B cell (primary cell): ENCODE measurements at regions not wholly inside any gene's neighbourhood (a gene's known extent, or its start where the extent isn't known, plus 50 kb on each side); places are given as distances from the start of the nearest gene placed in this dataset.

Experiments used
- ATAC-seq: fragments of 200-7000 bp; cut with Tn5 transposase; one replicate; pipeline ENCODE4 v1.10.0; 2021; ENCODE audit warnings: low read depth, mild to moderate bottlenecking, moderate number of reproducible peaks, moderate library complexity
- CTCF ChIA-PET: fragments of 350-600 bp; sonication (Branson Sonifier 250); formaldehyde crosslinking; loops from one replicate; lab custom pipeline; 2021; ENCODE audit warnings: antibody characterized with exemption, inconsistent platforms; lab: Charles Lee
- POLR2A ChIA-PET: fragments of 350-600 bp; sonication (Branson Sonifier 250); formaldehyde crosslinking; loops from one replicate; lab custom pipeline; 2021; ENCODE audit warnings: antibody characterized with exemption; lab: Charles Lee
- DNase-seq: peaks from one replicate; pipeline ENCODE4 v3.0.0; 2013
- H2AFZ ChIP-seq: 2 replicates; pipeline ENCODE4 v1.6.1; 2012; ENCODE audit warnings: mild to moderate bottlenecking, low read depth, low read length; ENCODE audit not compliant: insufficient read depth, poor library complexity, severe bottlenecking
- H3K27ac ChIP-seq, 2 donors: 1 replicate in 1 of 2; 2 replicates in 1 of 2; pipeline ENCODE4 v1.5.1; 2012 to 2013; ENCODE audit warnings: low read length in 2 of 2, mild to moderate bottlenecking in 2 of 2, moderate library complexity in 1 of 2
- H3K27me3 ChIP-seq, 4 experiments: fragments of 200-600 bp in 1 of 4; sonication (generic) in 1 of 4; replicated peaks in 1 of 4; 1 replicate in 2 of 4; 2 replicates in 2 of 4; pipeline versions ENCODE4 v1.6.1 to v1.7.0; 2013 to 2016; ENCODE audit warnings: low read length in 3 of 4, mild to moderate bottlenecking in 2 of 4, mixed read lengths in 1 of 4, moderate library complexity in 1 of 4; ENCODE audit not compliant: insufficient read depth in 4 of 4, control insufficient read depth in 3 of 4; ENCODE audit errors: control extremely low read depth in 1 of 4
- H3K36me3 ChIP-seq, 2 experiments: replicated peaks in 1 of 2; 1 replicate in 1 of 2; 2 replicates in 1 of 2; pipeline versions ENCODE4 v1.6.1 to v1.7.1; 2013; ENCODE audit warnings: low read length in 1 of 2; ENCODE audit not compliant: insufficient read depth in 2 of 2, control insufficient read depth in 1 of 2; ENCODE audit errors: control extremely low read depth in 1 of 2, extremely low read depth in 1 of 2
- H3K4me1 ChIP-seq, 2 donors: fragments of 200-600 bp in 1 of 2; sonication (generic) in 1 of 2; 1 replicate in 1 of 2; 2 replicates in 1 of 2; pipeline versions ENCODE4 v1.5.1 to v1.6.1; 2013 to 2017; ENCODE audit warnings: low read length in 2 of 2; ENCODE audit not compliant: control insufficient read depth in 2 of 2, insufficient read depth in 2 of 2
- H3K4me2 ChIP-seq: replicated peaks from 2 replicates; pipeline ENCODE3; 2012; ENCODE audit warnings: mild to moderate bottlenecking, low read depth, low read length; ENCODE audit not compliant: poor library complexity, severe bottlenecking
- H3K4me3 ChIP-seq, 5 experiments: fragments of 200-600 bp in 1 of 5; sonication (generic) in 1 of 5; 1 replicate in 3 of 5; 2 replicates in 2 of 5; pipeline versions ENCODE4 v1.5.1 to v1.7.0; 2011 to 2016; ENCODE audit warnings: low read length in 4 of 5, mild to moderate bottlenecking in 4 of 5, low read depth in 2 of 5, control low read depth in 1 of 5, moderate library complexity in 1 of 5; ENCODE audit not compliant: insufficient read depth in 1 of 5; ENCODE audit errors: control extremely low read depth in 1 of 5, extremely low read depth in 1 of 5
- H3K79me2 ChIP-seq: fragments of 200-600 bp; sonication (generic); one replicate; pipeline ENCODE4 v1.6.0; 2016; ENCODE audit warnings: low read length; ENCODE audit not compliant: control insufficient read depth, insufficient read depth
- H3K9ac ChIP-seq: fragments of 200-600 bp; sonication (generic); 2 replicates; pipeline ENCODE4 v1.6.1; 2017; ENCODE audit warnings: mild to moderate bottlenecking, low read length, moderate library complexity
- H3K9me3 ChIP-seq, 3 donors: one replicate each; pipeline versions ENCODE4 v1.6.1 to v1.7.1; 2013; ENCODE audit warnings: low read length in 2 of 3; ENCODE audit not compliant: control insufficient read depth in 2 of 3, insufficient read depth in 1 of 3; ENCODE audit errors: control extremely low read depth in 1 of 3
- H4K20me1 ChIP-seq: 2 replicates; pipeline ENCODE4 v1.6.0; 2012; ENCODE audit warnings: mild to moderate bottlenecking, low read length; ENCODE audit not compliant: insufficient read depth, control insufficient read depth, poor library complexity, severe bottlenecking
- H3K27ac Mint-ChIP-seq: one replicate; pipeline ENCODE4 v1.8.0; 2021; ENCODE audit warnings: mixed read lengths
- H3K27me3 Mint-ChIP-seq: one replicate; pipeline ENCODE4 v1.8.0; 2021; ENCODE audit warnings: mixed read lengths
- H3K4me1 Mint-ChIP-seq: one replicate; pipeline ENCODE4 v1.8.0; 2021; ENCODE audit warnings: mixed read lengths
- H3K4me3 Mint-ChIP-seq: one replicate; pipeline ENCODE4 v1.8.0; 2021; ENCODE audit warnings: mixed read lengths
- H3K9me3 Mint-ChIP-seq: one replicate; pipeline ENCODE4 v1.8.0; 2022; ENCODE audit warnings: mixed read lengths; ENCODE audit not compliant: insufficient read depth
- EZH2 ChIP-seq: IDR thresholded peaks from 2 replicates; pipeline ENCODE4 v1.6.1; 2012; ENCODE audit warnings: borderline replicate concordance, low read depth, mild to moderate bottlenecking, moderate library complexity, low read length; ENCODE audit not compliant: insufficient read depth, poor library complexity, severe bottlenecking
- WGBS: methylation state at CpG from one replicate; pipeline ENCODE4 v1.1.5; 2013; ENCODE audit warnings: missing lambda C conversion rate; ENCODE audit not compliant: insufficient coverage; 5-methylcytosine and 5-hydroxymethylcytosine counted together
- intact Hi-C: fragments of 100-400 bp; cut with micrococcal nuclease; formaldehyde crosslinking; loops from one replicate; pipeline ENCODE4 v1.10.0; 2022
- TF ChIP-seq, protein P1 (sequence below): fragments of 200-600 bp; IDR thresholded peaks from one replicate; pipeline ENCODE4 v1.8.0; 2022; ENCODE audit warnings: antibody characterized with exemption, mild to moderate bottlenecking

DNA sequence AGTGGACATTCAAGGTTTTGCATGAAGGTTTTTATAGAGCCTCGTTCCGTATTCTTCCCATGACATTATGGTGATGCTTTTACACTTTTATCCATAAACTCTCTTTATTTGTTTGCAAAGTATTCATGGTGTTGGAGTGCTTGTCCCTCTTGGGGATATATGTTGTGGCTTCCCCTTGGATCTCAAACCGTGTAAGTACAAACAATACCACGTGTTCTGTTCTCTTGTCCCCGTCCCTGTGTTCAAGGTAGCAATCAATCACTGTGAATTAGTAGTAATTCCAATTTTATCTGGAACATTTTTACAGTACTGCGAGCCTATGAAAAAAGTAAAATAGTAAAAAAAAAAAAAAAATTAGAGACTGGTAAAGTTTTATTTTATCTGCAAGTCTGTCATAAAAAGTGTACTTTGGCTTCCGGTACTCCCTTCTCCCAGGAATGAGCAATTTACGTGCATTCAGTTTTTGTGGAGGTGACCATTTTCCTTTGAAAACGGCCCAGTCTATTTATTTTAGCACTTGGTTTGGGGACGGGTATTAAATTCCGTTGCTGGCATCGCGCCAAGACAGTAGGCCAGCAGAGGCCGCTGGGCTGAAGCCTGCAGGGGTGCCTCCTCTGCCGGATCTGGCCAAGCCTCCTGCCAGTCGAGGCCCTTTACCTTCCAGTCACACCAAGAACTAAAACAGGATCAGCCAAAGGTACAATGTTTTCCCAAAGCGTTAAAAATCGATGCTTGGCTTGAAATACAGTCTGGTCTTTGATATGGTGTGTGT lies 175.7 kb downstream of the SOCS6 start:
- Mint-ChIP-seq H3K4me1 (peaks cover 6% of the 10 kb centered on the region), H3K9me3 (no peaks in the 10 kb centered on the region), H3K4me3 (peak overlapping the region; percentile 40), H3K27me3 (peaks cover 27% of the 10 kb centered on the region), H3K27ac (no peak overlapping the region)
- Histone ChIP-seq H3K9me3 (no peaks in the 10 kb centered on the region), H4K20me1 (no peaks in the 10 kb centered on the region), H2AFZ (peak overlapping the region; percentile 49), H3K4me2 (peak overlapping the region; percentile 49), H3K27me3 (peaks cover 0 to 21% (median 7%) of the 10 kb centered on the region in 4 experiments), H3K9ac (peak overlapping the region; percentile 11), H3K27ac (no peak overlapping the region), H3K79me2 (no peaks in the 10 kb centered on the region), H3K4me1 (peaks cover 0 to 3% of the 10 kb centered on the region in 2 donors), H3K4me3 (no peak overlapping the region), H3K36me3 (no peaks in the 10 kb centered on the region)
- intact Hi-C loops = no loop called here
- CTCF ChIA-PET = no interaction called here
- TF ChIP-seq, protein P1, sequence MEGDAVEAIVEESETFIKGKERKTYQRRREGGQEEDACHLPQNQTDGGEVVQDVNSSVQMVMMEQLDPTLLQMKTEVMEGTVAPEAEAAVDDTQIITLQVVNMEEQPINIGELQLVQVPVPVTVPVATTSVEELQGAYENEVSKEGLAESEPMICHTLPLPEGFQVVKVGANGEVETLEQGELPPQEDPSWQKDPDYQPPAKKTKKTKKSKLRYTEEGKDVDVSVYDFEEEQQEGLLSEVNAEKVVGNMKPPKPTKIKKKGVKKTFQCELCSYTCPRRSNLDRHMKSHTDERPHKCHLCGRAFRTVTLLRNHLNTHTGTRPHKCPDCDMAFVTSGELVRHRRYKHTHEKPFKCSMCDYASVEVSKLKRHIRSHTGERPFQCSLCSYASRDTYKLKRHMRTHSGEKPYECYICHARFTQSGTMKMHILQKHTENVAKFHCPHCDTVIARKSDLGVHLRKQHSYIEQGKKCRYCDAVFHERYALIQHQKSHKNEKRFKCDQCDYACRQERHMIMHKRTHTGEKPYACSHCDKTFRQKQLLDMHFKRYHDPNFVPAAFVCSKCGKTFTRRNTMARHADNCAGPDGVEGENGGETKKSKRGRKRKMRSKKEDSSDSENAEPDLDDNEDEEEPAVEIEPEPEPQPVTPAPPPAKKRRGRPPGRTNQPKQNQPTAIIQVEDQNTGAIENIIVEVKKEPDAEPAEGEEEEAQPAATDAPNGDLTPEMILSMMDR = no peak
- no peak for TF ChIP-seq EZH2
- POLR2A ChIA-PET = no interaction called here
- ATAC-seq (no peak), DNase-seq (peak; percentile 9)
- WGBS = 2% methylated on average over 6 of the region's 18 CpGs

DNA sequence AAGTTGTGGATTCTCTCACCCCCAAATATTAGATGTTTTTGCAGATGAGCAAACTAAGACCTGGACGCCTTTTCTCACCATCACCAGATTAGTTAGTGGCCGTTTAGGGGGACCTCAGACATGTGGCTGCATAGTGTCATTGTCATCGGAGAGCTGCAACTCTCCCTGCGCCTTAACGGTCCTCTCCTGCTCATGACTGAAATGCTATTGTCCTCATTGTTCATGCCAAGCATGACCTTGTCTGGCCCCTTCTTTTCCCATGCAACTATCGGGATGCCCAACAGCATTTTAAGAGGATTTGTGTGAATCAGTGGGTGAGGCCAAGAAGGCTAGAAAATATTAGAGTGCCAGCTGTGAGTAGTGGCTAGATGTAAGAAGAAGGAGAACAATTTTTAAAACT lies 174.2 kb downstream of the SOCS6 start:
- no peaks in the 10 kb centered on the region for H3K79me2 ChIP-seq
- TF ChIP-seq, protein P1 = no peak
- no peak for TF ChIP-seq EZH2
- no peak overlapping the region for H2AFZ ChIP-seq
- peaks cover 27% of the 10 kb centered on the region for H3K27me3 Mint-ChIP-seq
- intact Hi-C loops = no loop called here
- H3K9ac ChIP-seq = no peak overlapping the region
- POLR2A ChIA-PET = no interaction called here
- ATAC-seq (no peak), DNase-seq (no peak)
- no peak overlapping the region for H3K27ac ChIP-seq
- no peak overlapping the region for H3K4me3 Mint-ChIP-seq
- H3K27ac Mint-ChIP-seq = no peak overlapping the region
- 100% methylated on average over 3 of the region's 6 CpGs for WGBS
- peaks cover 0 to 3% of the 10 kb centered on the region in 2 donors for H3K4me1 ChIP-seq
- H3K4me3 ChIP-seq = no peak overlapping the region
- H3K36me3 ChIP-seq = no peaks in the 10 kb centered on the region
- CTCF ChIA-PET = interaction anchor here (1.6 kb wide), 1 partner anchor 11 kb away, joined by 6 read pairs; no protein-coding TSS in a partner anchor
- H3K27me3 ChIP-seq = peaks cover 0 to 22% (median 7%) of the 10 kb centered on the region in 4 experiments
- peaks cover 6% of the 10 kb centered on the region for H3K4me1 Mint-ChIP-seq
- no peaks in the 10 kb centered on the region for H3K9me3 Mint-ChIP-seq
- H4K20me1 ChIP-seq = no peaks in the 10 kb centered on the region
- no peaks in the 10 kb centered on the region for H3K9me3 ChIP-seq
- no peak overlapping the region for H3K4me2 ChIP-seq
